ENCODE measurements at regions not wholly inside any gene's neighbourhood (a gene's known extent, or its start where the extent isn't known, plus 50 kb on each side); places are given as distances from the start of the nearest gene placed in this dataset.

GRCh38 chr6:8352966-8353340, 82.4 kb downstream of the SLC35B3 start:
- no peak for TF ChIP-seq POLR2A (IDR thresholded peaks at IDR 0.05)
- TF ChIP-seq CTCF (IDR thresholded peaks at IDR 0.05), result no peak
